HAP-1 (cell line): ENCODE measurements at regions not wholly inside any gene's neighbourhood (a gene's known extent, or its start where the extent isn't known, plus 50 kb on each side); places are given as distances from the start of the nearest gene placed in this dataset.
A peak's percentile ranks its signal among the peaks of the same experiment; 100 is the strongest.

Experiments
- DNase-seq, 2 experiments: peaks; one replicate each; pipeline ENCODE4 v3.0.0-alpha.2; 2016 to 2020; ENCODE audit warnings: low spot score in 2 of 2
- H3K27me3 ChIP-seq: fragments of 250-450 bp; sonication (Bioruptor Pico); 2 replicates; pipeline ENCODE4 v1.5.1; 2020; ENCODE audit warnings: low read depth, mild to moderate bottlenecking, moderate library complexity
- H3K36me3 ChIP-seq: fragments of 250-450 bp; sonication (Bioruptor Pico); replicated peaks from 2 replicates; pipeline ENCODE4 v1.5.1; 2020; ENCODE audit warnings: mild to moderate bottlenecking
- H3K4me1 ChIP-seq: fragments of 250-450 bp; sonication (Bioruptor Pico); 2 replicates; pipeline ENCODE4 v1.5.1; 2020; ENCODE audit warnings: mild to moderate bottlenecking
- H3K4me3 ChIP-seq: fragments of 250-450 bp; sonication (Bioruptor Pico); 2 replicates; pipeline ENCODE4 v1.5.1; 2020; ENCODE audit warnings: mild to moderate bottlenecking, moderate library complexity
- H3K9me3 ChIP-seq: fragments of 250-450 bp; sonication (Bioruptor Pico); 2 replicates; pipeline ENCODE4 v1.5.1; 2020; ENCODE audit warnings: mild to moderate bottlenecking, moderate library complexity
- in situ Hi-C: fragments of 300-500 bp; cut with MboI; formaldehyde crosslinking; loops from 3 replicates; pipeline ENCODE4 v1.14.3; 2020; ENCODE audit warnings: low sequenced_read_pairs, inconsistent platforms, mixed read lengths

DNA sequence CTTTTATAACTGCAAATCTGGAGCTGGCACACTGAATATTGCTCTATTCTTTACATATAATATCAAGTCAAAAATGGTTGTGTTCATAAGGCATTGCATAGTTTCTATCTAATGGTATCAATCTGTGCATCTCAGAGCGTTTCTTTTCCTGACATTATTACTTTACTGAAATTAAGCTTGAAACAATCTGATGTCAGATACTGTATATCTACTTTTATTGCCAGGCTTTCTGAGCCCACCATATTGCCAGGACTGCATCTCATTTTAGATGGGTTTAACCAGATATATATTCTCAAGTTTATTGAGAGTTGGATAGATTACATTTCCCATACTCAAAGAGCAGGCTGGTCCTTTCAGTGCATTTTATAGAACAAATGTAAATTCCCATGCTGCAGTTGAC, 122.7 kb upstream of the MEIS2 start:
- no peak for DNase-seq
- Histone ChIP-seq H3K4me1 (no peaks in the 10 kb centered on the region), H3K4me3 (no peak overlapping the region), H3K9me3 (no peaks in the 10 kb centered on the region), H3K36me3 (no peaks in the 10 kb centered on the region), H3K27me3 (no peaks in the 10 kb centered on the region)
- in situ Hi-C loops: no loop called here

DNA sequence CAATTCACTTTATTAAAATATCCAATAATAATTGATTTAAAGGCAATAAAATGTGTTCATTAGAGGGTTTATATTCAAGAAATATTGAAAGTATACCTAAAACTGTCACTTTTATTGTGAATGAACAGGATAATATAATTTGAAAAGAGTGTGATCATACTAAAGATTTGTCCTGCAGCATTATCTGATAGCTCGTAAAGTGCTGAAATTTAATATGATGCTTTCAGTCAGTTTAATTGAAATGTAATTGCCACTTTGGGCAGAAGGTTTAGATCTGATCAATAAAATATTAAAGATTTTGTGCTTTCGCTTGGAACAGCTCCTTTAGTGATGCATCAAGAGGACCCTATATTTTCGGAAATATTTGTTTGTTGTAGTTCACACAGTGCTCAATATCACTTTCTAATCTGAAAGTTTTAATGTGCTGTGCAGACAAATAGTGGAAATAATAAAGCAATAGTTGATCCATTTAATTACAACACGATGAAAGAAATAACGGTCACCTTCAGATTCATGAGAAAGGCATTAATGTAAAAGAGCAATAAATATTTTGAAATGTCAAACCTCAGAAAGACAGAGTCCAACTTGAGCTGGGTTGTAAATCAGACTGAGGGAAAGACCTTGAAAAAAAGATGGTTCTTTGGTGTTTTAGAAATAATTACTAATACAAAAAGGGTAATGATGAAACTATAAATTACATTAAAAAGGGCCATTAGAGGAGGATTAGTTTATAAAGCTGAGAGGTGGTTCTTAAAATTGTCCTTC, 129.7 kb upstream of the MEIS2 start:
- in situ Hi-C loops: no loop called here
- Histone ChIP-seq H3K36me3 (no peaks in the 10 kb centered on the region), H3K4me3 (no peak overlapping the region), H3K4me1 (no peaks in the 10 kb centered on the region), H3K9me3 (no peaks in the 10 kb centered on the region), H3K27me3 (no peaks in the 10 kb centered on the region)
- DNase-seq: no peak

DNA sequence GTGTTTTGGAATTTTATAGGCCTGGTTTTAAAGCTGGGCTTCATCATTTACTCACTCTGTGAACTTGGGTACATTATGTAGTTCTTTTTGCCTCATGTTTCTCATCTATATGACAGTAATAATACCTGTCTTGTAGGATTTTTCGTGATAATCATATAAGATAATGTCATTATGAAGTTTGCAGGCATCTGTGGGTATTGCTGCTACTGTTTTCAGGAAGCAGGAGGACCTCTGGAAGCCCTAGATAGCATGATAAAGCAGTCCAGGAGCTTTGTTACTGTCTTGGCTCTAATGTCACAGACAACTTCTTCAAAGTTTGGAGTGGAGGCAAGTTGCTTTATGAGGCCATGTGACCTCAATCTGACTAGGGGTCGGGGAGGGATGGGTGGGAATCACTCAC, 145.0 kb upstream of the MEIS2 start:
- Histone ChIP-seq H3K9me3 (no peaks in the 10 kb centered on the region), H3K36me3 (no peaks in the 10 kb centered on the region), H3K4me1 (no peaks in the 10 kb centered on the region), H3K4me3 (no peak overlapping the region), H3K27me3 (no peaks in the 10 kb centered on the region)
- DNase-seq: no peak
- in situ Hi-C loops: no loop called here

DNA sequence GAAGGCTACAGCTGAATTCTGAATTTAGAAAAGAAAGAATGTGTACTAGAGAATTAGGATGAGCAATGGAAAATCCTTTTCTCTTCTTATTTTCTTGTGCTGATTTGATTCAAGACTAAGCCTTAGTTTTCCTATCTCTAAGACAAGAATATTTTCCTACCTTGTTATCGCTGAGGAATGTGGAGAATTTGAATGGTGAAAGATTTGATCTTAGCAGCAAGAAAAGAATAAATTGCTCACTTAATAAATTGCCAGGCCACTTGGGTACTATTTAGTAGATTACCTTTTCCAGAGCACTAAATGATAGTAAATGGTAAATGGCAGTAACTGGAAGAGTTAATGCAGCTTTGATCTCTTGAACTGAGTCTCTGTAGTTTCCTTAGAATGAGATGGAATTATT, 145.7 kb upstream of the MEIS2 start:
- no peak for DNase-seq
- Histone ChIP-seq H3K27me3 (no peaks in the 10 kb centered on the region), H3K36me3 (no peaks in the 10 kb centered on the region), H3K4me3 (no peak overlapping the region), H3K4me1 (no peaks in the 10 kb centered on the region), H3K9me3 (no peaks in the 10 kb centered on the region)
- in situ Hi-C loops: no loop called here

DNA sequence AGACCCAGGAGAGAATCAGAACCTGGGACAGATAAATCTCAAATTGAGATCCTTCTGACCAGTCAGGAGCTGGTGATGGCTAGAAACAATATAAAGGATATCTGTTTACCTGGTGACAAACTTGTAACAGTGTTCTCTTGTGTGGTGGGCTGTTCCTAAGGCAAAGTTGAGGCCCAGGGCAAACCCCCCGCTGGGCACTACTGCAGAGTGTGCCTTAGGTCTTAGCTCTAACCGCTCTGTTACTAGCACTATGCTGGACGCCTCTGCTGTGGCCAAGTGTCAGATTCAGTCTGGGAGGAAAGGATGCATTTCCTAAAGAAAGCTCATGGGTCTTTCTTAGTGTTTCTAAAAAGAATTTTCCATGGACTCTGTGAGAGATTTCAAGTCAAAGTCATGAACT, 146.5 kb upstream of the MEIS2 start:
- in situ Hi-C loops: no loop called here
- no peaks in the 10 kb centered on the region for H3K9me3 ChIP-seq
- no peak overlapping the region for H3K4me3 ChIP-seq

DNA sequence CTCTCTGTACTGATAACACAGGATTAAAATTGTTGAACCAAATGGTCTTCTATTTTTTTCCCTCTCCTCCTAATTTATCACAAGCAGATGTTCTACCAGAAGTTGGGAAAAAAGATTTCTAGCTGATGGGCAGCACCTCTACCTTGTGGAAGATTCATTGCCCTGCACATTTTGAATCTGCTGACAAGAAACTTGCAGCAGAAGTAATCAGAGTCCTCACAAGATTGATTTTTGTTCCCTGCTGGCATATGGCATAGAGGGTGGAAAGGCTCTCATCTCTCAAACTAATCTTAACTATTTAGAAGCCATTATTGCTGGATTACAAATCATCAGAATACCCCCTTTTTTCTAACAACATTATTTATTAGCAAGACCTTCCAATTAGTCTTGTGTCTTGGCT, 148.9 kb upstream of the MEIS2 start:
- H3K36me3 ChIP-seq: no peaks in the 10 kb centered on the region
- H3K27me3 ChIP-seq: no peaks in the 10 kb centered on the region
- in situ Hi-C loops: no loop called here
- no peaks in the 10 kb centered on the region for H3K4me1 ChIP-seq
- H3K9me3 ChIP-seq: no peaks in the 10 kb centered on the region
- no peak for DNase-seq
- no peak overlapping the region for H3K4me3 ChIP-seq

More for the DNA sequence above, 146.5 kb upstream of the MEIS2 start:
- DNase-seq: no peak
- Histone ChIP-seq H3K27me3 (no peaks in the 10 kb centered on the region), H3K4me1 (no peaks in the 10 kb centered on the region), H3K36me3 (no peaks in the 10 kb centered on the region)

DNA sequence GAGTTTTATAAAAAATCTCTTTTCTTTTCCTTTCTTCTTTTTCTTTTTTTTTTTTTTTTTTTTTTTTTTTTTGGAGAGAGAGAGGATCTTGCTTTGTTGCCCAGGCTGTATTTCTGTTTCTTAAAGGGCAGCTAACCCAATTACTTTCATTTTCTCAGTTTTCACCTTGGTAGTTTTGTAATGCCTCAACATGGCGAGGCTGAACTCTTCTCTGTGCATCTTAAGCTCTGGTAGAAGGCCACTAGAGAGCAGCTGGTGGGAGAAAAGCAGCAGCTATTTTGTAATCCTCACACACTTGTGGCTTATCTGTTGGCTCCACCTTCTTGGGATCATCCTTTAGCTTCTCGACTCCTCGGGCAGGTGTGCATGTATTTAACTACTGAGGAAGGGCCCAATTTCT, 152.2 kb upstream of the MEIS2 start:
- in situ Hi-C loops: no loop called here
- DNase-seq: no peak
- no peaks in the 10 kb centered on the region for H3K4me1 ChIP-seq
- no peaks in the 10 kb centered on the region for H3K9me3 ChIP-seq
- H3K4me3 ChIP-seq: no peak overlapping the region
- no peaks in the 10 kb centered on the region for H3K27me3 ChIP-seq
- no peaks in the 10 kb centered on the region for H3K36me3 ChIP-seq

DNA sequence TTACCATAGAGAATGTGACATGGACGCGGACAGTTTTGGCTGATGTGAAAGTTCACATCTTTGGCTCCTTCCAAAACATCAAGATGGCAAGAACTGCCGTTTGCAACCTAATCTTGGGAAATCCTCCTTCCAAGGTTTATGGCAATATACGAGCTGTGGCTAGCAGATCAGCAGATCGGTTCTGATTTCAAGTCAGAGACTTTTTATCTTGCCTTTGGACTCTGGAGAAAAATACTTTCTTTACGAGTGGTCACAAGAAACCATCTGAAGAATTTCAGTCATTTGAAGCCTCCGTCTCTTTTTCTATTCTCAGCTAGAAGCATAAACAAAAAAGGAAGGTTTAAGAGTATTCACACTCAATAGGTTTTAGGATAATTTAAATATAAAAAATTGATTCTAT, 153.5 kb upstream of the MEIS2 start:
- H3K27me3 ChIP-seq: no peaks in the 10 kb centered on the region

DNA sequence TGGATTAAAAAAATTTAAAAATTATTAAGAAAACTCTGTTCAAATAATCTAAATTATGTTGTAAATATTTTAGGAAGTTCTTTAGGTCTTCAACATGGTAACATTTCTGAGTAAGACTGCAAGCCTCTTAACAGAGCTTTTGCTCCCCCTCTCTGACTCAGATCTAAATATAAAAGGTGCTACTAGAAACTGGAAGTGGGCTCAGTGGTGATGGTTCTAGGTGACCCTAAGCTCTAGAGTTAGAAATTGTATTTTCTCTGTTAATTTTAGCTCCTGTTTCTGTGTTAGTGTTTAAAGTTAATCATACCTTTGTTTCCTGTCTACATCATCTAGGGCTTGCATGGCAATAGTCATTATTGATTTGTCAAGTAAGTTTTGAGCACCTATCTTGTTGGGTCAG, 159.9 kb upstream of the MEIS2 start:
- in situ Hi-C loops: no loop called here
- Histone ChIP-seq H3K27me3 (no peaks in the 10 kb centered on the region), H3K9me3 (no peaks in the 10 kb centered on the region), H3K36me3 (no peaks in the 10 kb centered on the region), H3K4me3 (no peak overlapping the region), H3K4me1 (no peaks in the 10 kb centered on the region)
- DNase-seq: no peak

More for the DNA sequence above, 153.5 kb upstream of the MEIS2 start:
- no peaks in the 10 kb centered on the region for H3K9me3 ChIP-seq
- H3K4me1 ChIP-seq: no peaks in the 10 kb centered on the region
- no peaks in the 10 kb centered on the region for H3K36me3 ChIP-seq
- H3K4me3 ChIP-seq: no peak overlapping the region
- no peak for DNase-seq
- in situ Hi-C loops: no loop called here

DNA sequence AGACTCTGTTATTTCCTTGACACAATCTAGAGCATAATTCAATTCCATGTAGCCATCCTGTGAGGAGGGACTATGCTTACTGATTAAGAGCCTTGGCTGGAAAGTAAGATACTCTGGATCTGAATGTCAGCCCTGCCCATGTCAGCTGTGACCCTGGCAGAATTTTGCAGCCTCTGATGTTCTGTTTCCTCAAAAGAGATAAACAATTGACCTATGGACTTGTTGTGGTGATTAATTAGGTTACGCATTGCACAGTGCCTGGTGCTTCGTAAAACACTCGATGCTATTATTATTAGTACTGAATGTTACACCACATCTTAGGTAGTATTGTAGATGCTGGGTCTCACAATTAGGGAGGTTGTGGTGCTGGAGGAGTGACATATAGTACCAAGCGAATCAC, 161.3 kb upstream of the MEIS2 start:
- no peak for DNase-seq
- in situ Hi-C loops: no loop called here
- Histone ChIP-seq H3K4me1 (no peaks in the 10 kb centered on the region), H3K27me3 (no peaks in the 10 kb centered on the region), H3K36me3 (no peaks in the 10 kb centered on the region), H3K4me3 (no peak overlapping the region), H3K9me3 (no peaks in the 10 kb centered on the region)

DNA sequence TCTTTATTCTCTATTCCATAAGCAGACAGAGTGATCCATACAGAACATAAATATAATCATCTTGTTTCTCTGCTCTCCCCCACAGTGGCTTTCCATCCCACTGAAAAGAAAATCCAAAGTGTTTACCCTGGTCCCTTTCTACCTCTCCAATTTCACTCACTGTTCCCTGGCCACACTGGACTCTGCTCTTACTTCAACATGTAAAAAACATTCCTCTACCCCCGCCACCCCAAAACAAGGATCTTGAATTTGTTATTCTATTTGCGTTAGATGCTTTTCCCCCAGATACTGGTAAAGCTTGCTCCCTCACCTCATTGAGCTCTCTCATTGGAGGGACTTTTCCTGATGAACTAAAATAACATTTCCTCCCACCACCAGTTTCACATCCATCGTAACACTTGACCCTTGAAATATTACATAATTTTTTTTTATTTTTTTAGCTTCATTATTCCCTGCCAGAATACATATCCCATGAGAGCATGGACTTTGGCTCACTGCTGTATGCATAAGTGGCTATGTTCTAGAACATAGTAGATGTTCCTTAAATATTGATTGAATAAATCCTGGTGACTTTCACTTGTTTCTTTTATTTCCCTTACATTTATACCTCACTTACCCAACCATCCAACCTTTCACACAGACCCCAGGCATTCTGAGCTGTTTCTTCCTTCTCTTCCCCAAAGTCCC, 162.7 kb upstream of the MEIS2 start:
- Histone ChIP-seq H3K9me3 (no peaks in the 10 kb centered on the region), H3K36me3 (no peaks in the 10 kb centered on the region), H3K27me3 (no peaks in the 10 kb centered on the region), H3K4me1 (no peaks in the 10 kb centered on the region), H3K4me3 (no peak overlapping the region)
- in situ Hi-C loops: no loop called here
- DNase-seq: no peak

DNA sequence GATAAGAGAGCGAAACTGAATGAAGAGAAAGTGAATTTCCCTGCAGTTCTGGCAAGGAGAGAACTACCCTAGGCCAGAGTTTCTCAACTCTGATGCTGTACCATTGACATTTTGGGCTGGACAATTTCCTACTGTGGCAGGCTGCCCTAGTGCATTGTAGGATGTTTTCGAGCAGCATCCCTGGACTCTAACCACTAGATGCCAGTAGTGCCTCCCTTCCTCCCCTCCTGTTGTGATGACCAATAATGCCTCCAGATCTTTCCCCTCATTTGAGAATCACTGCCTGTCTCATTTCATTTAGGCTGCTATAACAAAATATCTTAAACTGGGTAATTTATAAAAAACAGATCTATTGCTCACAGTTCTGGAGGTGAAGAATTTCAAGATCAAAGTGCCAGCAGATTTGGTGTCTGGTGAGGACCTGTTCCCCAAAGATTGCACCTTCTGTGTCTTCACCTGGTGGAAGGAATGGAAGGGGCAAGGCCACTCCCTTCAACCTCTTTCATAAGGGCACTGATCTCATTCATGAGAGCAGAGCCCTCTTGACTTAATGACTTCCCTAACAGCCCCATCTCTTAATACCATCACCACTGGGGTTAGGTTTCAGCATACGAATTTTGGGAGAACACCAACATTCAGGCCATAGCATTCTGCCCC, 188.9 kb upstream of the MEIS2 start:
- in situ Hi-C loops: no loop called here

DNA sequence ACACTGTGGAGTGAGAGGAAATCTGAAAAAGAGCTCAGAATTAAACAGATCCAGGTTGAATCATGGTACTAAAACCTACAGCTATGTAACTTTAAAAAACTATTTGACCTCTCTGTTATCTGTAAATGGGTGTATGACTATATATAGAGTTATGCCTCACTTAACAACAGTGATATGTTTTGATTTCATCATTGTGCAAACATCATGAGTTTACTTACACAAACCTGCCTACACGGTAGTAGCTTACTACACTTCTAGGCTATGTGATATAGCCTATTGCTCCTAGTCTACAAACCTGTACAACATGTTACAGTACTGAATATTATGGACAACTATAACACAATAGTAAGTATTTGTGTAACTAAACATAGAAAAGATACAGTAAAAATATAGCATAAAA, 191.6 kb upstream of the MEIS2 start:
- no peak overlapping the region for H3K4me3 ChIP-seq

More for the DNA sequence above, 188.9 kb upstream of the MEIS2 start:
- H3K27me3 ChIP-seq: no peaks in the 10 kb centered on the region
- peak; percentile 47 to 54 for DNase-seq
- no peaks in the 10 kb centered on the region for H3K9me3 ChIP-seq
- no peaks in the 10 kb centered on the region for H3K4me1 ChIP-seq
- no peaks in the 10 kb centered on the region for H3K36me3 ChIP-seq
- H3K4me3 ChIP-seq: no peak overlapping the region

DNA sequence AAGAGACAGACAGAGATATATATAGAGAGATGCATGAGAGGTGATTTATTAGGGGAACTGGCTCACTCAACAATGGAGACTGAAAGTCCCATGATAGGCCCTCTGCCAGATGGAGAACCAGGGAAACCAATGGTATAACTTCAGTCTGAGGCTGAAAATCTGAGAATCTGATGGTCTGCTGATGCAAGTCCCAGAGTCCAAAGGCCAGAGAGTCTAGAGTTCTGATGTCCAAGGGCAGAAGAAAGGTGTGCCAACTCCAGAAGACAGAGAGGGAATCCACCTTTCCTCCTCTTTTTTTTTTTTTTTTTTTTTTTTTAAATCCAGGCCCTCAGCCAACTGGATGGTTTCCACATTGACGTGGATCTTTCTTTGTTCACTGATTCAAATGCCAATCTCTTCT, 197.9 kb upstream of the MEIS2 start:
- no peaks in the 10 kb centered on the region for H3K9me3 ChIP-seq
- H3K36me3 ChIP-seq: no peaks in the 10 kb centered on the region
- no peak overlapping the region for H3K4me3 ChIP-seq
- in situ Hi-C loops: no loop called here
- no peaks in the 10 kb centered on the region for H3K4me1 ChIP-seq
- DNase-seq: no peak
- H3K27me3 ChIP-seq: no peaks in the 10 kb centered on the region

More for the DNA sequence above, 191.6 kb upstream of the MEIS2 start:
- Histone ChIP-seq H3K36me3 (no peaks in the 10 kb centered on the region), H3K4me1 (no peaks in the 10 kb centered on the region), H3K9me3 (no peaks in the 10 kb centered on the region), H3K27me3 (no peaks in the 10 kb centered on the region)
- no peak for DNase-seq
- in situ Hi-C loops: no loop called here
